D721Med (cell line): ENCODE measurements at regions not wholly inside any gene's neighbourhood (a gene's known extent, or its start where the extent isn't known, plus 50 kb on each side); places are given as distances from the start of the nearest gene placed in this dataset.

Experiments used
- DNase-seq: peaks from one replicate; pipeline ENCODE4 v3.0.0; 2011; ENCODE audit warnings: low spot score; ENCODE audit not compliant: insufficient read length
- FAIRE-seq: peaks from 2 replicates; lab custom pipeline; 2011; peaks lifted over from hg19 to GRCh38; lab: Jason Lieb, UNC
- TF ChIP-seq, protein P1 (sequence below): IDR thresholded peaks from 2 replicates; pipeline ENCODE4 v1.5.1; 2012; ENCODE audit warnings: mild to moderate bottlenecking, control low read depth; ENCODE audit not compliant: insufficient read depth; ENCODE audit errors: missing control alignments

DNA sequence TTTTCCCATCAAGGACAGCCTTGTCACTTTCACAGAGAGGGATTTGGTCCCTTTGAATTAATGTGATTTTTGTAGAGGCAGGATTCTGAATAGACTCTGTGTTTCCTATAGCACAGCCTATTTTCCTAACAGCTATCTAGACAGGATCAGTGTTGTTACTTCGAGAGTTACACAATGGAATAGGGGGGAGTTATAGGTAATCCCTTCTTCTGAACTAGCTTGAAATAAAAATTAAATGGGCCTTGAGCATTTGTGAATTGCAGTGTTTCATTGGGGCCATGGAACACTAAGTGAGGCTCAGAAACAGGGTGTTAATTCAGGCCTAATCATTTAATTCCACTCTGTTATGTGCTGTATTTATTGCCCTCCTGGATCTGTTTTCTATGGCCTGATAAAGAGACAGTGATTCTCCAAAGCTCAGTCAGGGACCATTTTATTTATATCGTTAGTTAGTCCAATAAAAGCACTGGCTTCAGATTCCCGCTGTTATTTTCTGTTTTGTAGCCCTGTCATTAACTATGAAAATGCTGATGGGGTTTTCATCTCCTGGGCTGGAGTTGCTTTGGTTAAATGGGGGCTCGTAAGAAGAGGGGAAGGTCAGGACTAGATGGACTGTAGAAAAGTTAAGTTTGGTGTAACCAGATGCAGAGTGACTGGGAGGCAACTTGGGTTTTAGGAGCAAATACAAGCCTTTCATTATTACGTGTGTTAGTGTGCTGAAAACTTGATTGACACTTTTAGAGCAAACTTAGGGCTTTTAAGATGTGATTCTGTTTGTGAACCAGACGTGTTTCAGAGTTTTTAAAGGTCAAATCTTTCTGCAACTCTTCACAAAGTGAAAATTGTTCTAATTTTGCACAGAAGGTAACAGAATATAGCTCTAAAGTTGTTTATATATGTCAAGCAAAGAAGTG is 461.0 kb upstream of the HNRNPA3 start:
- TF ChIP-seq, protein P1, sequence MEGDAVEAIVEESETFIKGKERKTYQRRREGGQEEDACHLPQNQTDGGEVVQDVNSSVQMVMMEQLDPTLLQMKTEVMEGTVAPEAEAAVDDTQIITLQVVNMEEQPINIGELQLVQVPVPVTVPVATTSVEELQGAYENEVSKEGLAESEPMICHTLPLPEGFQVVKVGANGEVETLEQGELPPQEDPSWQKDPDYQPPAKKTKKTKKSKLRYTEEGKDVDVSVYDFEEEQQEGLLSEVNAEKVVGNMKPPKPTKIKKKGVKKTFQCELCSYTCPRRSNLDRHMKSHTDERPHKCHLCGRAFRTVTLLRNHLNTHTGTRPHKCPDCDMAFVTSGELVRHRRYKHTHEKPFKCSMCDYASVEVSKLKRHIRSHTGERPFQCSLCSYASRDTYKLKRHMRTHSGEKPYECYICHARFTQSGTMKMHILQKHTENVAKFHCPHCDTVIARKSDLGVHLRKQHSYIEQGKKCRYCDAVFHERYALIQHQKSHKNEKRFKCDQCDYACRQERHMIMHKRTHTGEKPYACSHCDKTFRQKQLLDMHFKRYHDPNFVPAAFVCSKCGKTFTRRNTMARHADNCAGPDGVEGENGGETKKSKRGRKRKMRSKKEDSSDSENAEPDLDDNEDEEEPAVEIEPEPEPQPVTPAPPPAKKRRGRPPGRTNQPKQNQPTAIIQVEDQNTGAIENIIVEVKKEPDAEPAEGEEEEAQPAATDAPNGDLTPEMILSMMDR, result no peak
- FAIRE-seq (peak; percentile 92), DNase-seq (no peak)

- TF ChIP-seq, protein P1, result no peak
- FAIRE-seq (no peak), DNase-seq (no peak)
Observed at GRCh38 chr2:176752295-176752694, 460.3 kb upstream of the HNRNPA3 start.

GRCh38 chr2:176753205-176753604 is 459.4 kb upstream of the HNRNPA3 start:
- TF ChIP-seq, protein P1, result no peak
- DNase-seq (no peak), FAIRE-seq (no peak)

- no peak for DNase-seq
- TF ChIP-seq, protein P1, result no peak
- no peak for FAIRE-seq
Observed at GRCh38 chr2:176753752-176754474, 458.7 kb upstream of the HNRNPA3 start.

DNA sequence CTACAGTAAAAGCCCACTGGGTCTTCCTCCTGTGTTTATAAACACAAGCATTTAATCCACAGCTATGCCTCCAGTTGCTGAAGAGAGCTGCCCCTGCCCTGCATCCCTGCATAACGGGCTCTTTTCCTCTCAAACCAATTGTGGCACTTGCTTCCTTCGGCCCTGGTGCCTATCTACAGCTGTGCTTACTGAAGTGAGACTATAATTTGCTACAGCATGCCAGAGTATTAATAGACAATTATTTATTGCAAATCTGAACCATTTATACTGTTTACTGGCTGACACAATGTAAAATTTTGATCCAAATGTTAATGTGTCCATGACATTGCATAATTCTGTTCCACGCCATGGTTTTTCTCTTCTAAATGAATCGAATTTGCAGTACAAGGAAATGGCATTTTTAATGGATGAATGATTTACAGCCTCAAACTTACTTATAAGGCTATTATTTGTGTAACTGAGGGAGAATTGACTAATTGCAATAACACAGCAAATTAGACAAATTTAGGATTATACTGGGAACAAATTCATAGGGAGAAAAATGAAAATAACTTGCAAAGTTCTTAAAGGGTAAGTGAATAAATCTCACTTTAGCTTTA is 457.0 kb upstream of the HNRNPA3 start:
- no peak for FAIRE-seq
- TF ChIP-seq, protein P1, result no peak
- DNase-seq, result no peak

DNA sequence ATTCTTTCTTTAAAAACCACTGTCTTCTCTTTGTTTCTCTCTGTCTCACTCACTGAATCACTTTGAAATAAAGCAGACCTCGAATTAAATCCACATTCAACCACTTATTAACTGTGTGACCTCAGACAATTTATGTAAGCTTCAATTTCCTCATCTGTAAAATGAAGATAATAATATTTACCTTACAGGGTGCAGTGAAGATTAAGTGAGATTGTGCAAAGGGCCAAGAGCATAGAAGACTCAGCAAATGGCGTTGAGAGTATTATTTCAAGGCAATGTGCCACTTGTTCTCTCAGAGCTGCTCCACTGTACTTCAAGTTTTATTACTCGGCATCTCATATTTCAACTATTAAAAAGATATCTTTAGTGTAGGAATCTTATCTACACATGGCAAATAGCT is 454.2 kb upstream of the HNRNPA3 start:
- FAIRE-seq, result no peak
- no peak for DNase-seq
- TF ChIP-seq, protein P1, result no peak

DNA sequence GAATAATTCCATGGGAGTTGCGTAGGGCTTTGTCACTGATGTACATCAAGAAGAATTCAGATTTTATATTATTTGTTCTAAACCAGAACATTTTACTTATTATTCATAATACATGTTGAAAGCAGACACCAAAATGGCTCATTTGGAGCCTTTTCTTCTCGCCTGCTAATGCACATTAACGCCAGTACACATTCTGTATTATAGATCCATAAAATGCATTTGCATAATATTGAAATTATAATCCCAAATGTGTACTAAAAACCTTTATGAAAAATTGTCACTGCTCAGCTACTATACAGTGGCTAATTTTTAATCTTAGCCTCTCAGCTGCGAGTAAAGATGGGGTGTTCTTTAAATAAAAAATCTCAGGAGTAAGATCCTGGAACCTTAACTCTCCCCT is 452.2 kb upstream of the HNRNPA3 start:
- DNase-seq, result no peak
- TF ChIP-seq, protein P1, result no peak
- FAIRE-seq, result no peak
